Smooth muscle cell (in vitro differentiated cells): ENCODE measurements at regions not wholly inside any gene's neighbourhood (a gene's known extent, or its start where the extent isn't known, plus 50 kb on each side); places are given as distances from the start of the nearest gene placed in this dataset.

Experiments
- DNase-seq: peaks from one replicate; lab custom pipeline; 2025; ENCODE audit not compliant: unreplicated experiment; lab: John Stamatoyannopoulos, UW
- H2AFZ ChIP-seq: fragments of 200-600 bp; sonication (generic); 2 replicates; pipeline ENCODE4 v1.6.0; 2016; ENCODE audit warnings: antibody characterized with exemption, low read depth, mild to moderate bottlenecking
- H3F3A ChIP-seq: fragments of 200-600 bp; sonication (generic); 2 replicates; pipeline ENCODE4 v1.6.0; 2017; ENCODE audit warnings: antibody characterized with exemption, low read depth
- H3K27ac ChIP-seq: fragments of 200-600 bp; sonication (generic); 2 replicates; pipeline ENCODE4 v1.5.1; 2016; ENCODE audit warnings: low read depth, mild to moderate bottlenecking
- H3K27me3 ChIP-seq: fragments of 200-600 bp; sonication (generic); 2 replicates; pipeline ENCODE4 v1.6.1; 2016; ENCODE audit warnings: low read depth, mild to moderate bottlenecking
- H3K36me3 ChIP-seq: fragments of 200-600 bp; sonication (generic); 2 replicates; pipeline ENCODE4 v1.5.1; 2016; ENCODE audit warnings: low read depth
- H3K4me1 ChIP-seq: fragments of 200-600 bp; sonication (generic); 2 replicates; pipeline ENCODE4 v1.5.1; 2016; ENCODE audit warnings: low read depth
- H3K4me2 ChIP-seq: fragments of 200-600 bp; sonication (generic); 2 replicates; pipeline ENCODE4 v1.6.0; 2016; ENCODE audit warnings: mild to moderate bottlenecking
- H3K4me3 ChIP-seq: fragments of 200-600 bp; sonication (generic); 2 replicates; pipeline ENCODE4 v1.5.1; 2016; ENCODE audit warnings: mild to moderate bottlenecking
- H3K79me2 ChIP-seq: fragments of 200-600 bp; sonication (generic); 2 replicates; pipeline ENCODE4 v1.6.0; 2016; ENCODE audit warnings: low read depth, mild to moderate bottlenecking
- H3K9ac ChIP-seq: fragments of 200-600 bp; sonication (generic); 2 replicates; pipeline ENCODE4 v1.6.0; 2016; ENCODE audit warnings: low read depth
- H3K9me3 ChIP-seq: fragments of 200-600 bp; sonication (generic); replicated peaks from 2 replicates; pipeline ENCODE4 v1.5.1; 2016; ENCODE audit warnings: low read depth
- H4K20me1 ChIP-seq: fragments of 200-600 bp; sonication (generic); 2 replicates; pipeline ENCODE4 v1.6.0; 2016; ENCODE audit warnings: low read depth
- WGBS: methylation state at CpG from one replicate; pipeline ENCODE4 v1.1.7; 2016; ENCODE audit warnings: low lambda C conversion rate; 5-methylcytosine and 5-hydroxymethylcytosine counted together
- TF ChIP-seq, protein P1 (sequence below): fragments of 200-600 bp; sonication (generic); IDR thresholded peaks from 2 replicates; pipeline ENCODE4 v1.5.1; 2017; ENCODE audit warnings: borderline replicate concordance, mild to moderate bottlenecking, antibody characterized with exemption; ENCODE audit not compliant: insufficient read depth, poor library complexity, severe bottlenecking

DNA sequence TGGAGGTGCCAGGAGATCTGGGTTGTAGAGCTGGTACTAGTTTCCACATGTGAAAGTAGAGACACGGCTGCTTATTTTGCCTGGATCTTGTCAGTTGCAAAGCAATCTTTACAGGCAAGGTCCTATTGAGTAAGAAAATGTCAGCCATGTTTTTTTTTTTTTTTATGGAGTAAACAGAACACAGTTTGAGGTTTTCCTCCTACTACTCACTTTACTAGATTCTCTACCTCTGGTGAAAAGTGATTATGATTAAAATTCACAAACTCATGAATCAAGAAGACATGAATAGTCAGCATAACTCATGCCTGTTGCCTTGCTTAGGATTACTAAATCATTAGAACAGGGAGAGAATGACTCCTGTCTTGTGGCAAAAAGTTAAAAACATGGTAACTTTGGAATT is 70.1 kb upstream of the PNPT1 start:
- H3K36me3 ChIP-seq: no peaks in the 10 kb centered on the region
- no peaks in the 10 kb centered on the region for H3F3A ChIP-seq
- TF ChIP-seq, protein P1, sequence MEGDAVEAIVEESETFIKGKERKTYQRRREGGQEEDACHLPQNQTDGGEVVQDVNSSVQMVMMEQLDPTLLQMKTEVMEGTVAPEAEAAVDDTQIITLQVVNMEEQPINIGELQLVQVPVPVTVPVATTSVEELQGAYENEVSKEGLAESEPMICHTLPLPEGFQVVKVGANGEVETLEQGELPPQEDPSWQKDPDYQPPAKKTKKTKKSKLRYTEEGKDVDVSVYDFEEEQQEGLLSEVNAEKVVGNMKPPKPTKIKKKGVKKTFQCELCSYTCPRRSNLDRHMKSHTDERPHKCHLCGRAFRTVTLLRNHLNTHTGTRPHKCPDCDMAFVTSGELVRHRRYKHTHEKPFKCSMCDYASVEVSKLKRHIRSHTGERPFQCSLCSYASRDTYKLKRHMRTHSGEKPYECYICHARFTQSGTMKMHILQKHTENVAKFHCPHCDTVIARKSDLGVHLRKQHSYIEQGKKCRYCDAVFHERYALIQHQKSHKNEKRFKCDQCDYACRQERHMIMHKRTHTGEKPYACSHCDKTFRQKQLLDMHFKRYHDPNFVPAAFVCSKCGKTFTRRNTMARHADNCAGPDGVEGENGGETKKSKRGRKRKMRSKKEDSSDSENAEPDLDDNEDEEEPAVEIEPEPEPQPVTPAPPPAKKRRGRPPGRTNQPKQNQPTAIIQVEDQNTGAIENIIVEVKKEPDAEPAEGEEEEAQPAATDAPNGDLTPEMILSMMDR: no peak
- no peaks in the 10 kb centered on the region for H3K9me3 ChIP-seq
- no peak overlapping the region for H3K9ac ChIP-seq
- H3K4me2 ChIP-seq: no peak overlapping the region
- peak overlapping the region; percentile 44 for H2AFZ ChIP-seq
- no peak overlapping the region for H3K4me3 ChIP-seq
- WGBS: 48% methylated on average over 1 of the region's 1 CpG
- H3K4me1 ChIP-seq: no peaks in the 10 kb centered on the region
- H3K27ac ChIP-seq: no peak overlapping the region
- no peak for DNase-seq
- H4K20me1 ChIP-seq: no peaks in the 10 kb centered on the region
- peaks cover 12% of the 10 kb centered on the region for H3K27me3 ChIP-seq
- no peaks in the 10 kb centered on the region for H3K79me2 ChIP-seq

DNA sequence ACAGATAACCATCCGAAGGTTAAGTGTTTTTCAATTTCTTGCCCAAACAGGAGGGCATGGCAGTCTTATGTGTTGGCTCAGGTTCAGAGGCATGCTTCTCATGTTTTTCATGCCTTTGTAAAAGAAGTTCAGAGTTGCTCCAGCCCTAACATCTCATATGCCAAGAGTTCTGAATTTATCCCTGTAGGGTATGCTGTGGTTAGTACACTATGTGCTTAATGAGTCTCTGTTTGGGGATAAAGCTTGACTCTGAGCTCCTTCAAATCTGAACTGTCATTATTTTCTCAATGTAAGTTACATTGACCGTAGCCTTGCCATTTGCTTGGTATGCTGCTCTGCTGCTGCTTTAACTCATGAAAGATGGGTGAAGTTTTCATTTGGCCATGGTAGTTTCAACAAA is 67.9 kb upstream of the PNPT1 start:
- H2AFZ ChIP-seq: no peak overlapping the region
- H3K27me3 ChIP-seq: peaks cover 12% of the 10 kb centered on the region
- no peak overlapping the region for H3K4me2 ChIP-seq
- no peak for DNase-seq
- H3K9ac ChIP-seq: no peak overlapping the region
- H3K4me3 ChIP-seq: no peak overlapping the region
- H3F3A ChIP-seq: no peaks in the 10 kb centered on the region
- H4K20me1 ChIP-seq: no peaks in the 10 kb centered on the region
- no peak overlapping the region for H3K27ac ChIP-seq
- H3K79me2 ChIP-seq: no peaks in the 10 kb centered on the region
- H3K9me3 ChIP-seq: no peaks in the 10 kb centered on the region
- no peaks in the 10 kb centered on the region for H3K36me3 ChIP-seq
- 49% methylated on average over 2 of the region's 2 CpGs for WGBS
- no peaks in the 10 kb centered on the region for H3K4me1 ChIP-seq
- TF ChIP-seq, protein P1: no peak

DNA sequence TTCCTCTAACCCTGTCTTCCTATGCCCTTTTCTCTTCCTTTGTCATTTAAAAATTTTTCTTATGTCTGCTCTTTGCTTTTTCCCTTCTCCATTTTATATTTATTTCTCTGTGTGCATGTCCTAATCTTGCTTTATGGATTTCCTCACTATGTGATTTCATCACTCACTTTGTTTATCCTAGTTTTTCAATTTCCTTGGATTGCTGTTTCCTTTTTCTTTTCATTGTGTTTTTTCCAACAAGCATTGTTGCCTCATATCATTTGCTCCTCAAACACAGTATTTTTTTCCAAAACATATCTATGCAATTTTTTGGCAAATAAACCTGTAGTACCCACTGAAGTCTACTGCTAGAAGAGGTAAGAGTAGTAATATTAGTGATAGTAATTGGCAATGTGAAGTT is 67.4 kb upstream of the PNPT1 start:
- Histone ChIP-seq H3K27ac (no peak overlapping the region), H3K27me3 (peaks cover 12% of the 10 kb centered on the region), H4K20me1 (no peaks in the 10 kb centered on the region)

DNA sequence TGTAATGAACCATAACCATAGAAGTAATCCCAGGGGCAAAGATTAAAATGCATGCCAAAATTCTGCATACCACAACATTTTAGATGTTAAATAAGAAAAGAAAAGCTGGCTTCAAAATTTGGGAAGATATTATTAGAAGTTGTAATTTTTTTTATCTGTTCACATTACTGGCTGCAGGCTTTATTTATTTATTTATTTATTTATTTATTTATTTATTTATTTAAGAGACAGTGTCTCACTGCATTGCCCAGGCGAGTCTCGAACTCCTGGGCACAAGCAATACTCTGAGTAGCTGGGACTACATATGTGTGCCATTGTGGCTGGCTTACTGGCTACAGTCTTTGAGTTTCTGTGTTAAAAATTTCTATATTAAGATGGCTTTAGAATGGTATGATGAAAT is 66.5 kb upstream of the PNPT1 start:
- H3K9ac ChIP-seq: no peak overlapping the region
- no peak overlapping the region for H2AFZ ChIP-seq
- no peaks in the 10 kb centered on the region for H3K79me2 ChIP-seq
- TF ChIP-seq, protein P1: no peak
- no peaks in the 10 kb centered on the region for H3K9me3 ChIP-seq
- no peaks in the 10 kb centered on the region for H3K36me3 ChIP-seq
- H3K4me3 ChIP-seq: no peak overlapping the region
- 98% methylated on average over 2 of the region's 2 CpGs for WGBS
- no peak overlapping the region for H3K4me2 ChIP-seq
- no peak overlapping the region for H3K27ac ChIP-seq
- DNase-seq: no peak
- H3F3A ChIP-seq: no peaks in the 10 kb centered on the region
- no peaks in the 10 kb centered on the region for H4K20me1 ChIP-seq
- H3K27me3 ChIP-seq: peaks cover 12% of the 10 kb centered on the region
- H3K4me1 ChIP-seq: no peaks in the 10 kb centered on the region

More for the DNA sequence above, 67.4 kb upstream of the PNPT1 start:
- Histone ChIP-seq H2AFZ (no peak overlapping the region), H3K4me3 (no peak overlapping the region), H3K9me3 (no peaks in the 10 kb centered on the region), H3K79me2 (no peaks in the 10 kb centered on the region), H3F3A (no peaks in the 10 kb centered on the region), H3K36me3 (no peaks in the 10 kb centered on the region), H3K4me2 (no peak overlapping the region), H3K4me1 (no peaks in the 10 kb centered on the region), H3K9ac (no peak overlapping the region)
- TF ChIP-seq, protein P1: no peak
- no peak for DNase-seq
